ENCODE measurements at regions not wholly inside any gene's neighbourhood (a gene's known extent, or its start where the extent isn't known, plus 50 kb on each side); places are given as distances from the start of the nearest gene placed in this dataset.

- DNase-seq (no peak), ATAC-seq (ENCODE audit: low read depth) (no peak)
- Histone ChIP-seq H3K9me3 (ENCODE audit: control insufficient read depth, insufficient read depth, low read length) (peaks cover 2% of the 10 kb centered on the region; the same call in 1 of the 2 replicates), H4K91ac (ENCODE audit: insufficient read depth, low read depth, low read length) (no peak overlapping the region), H4K8ac (ENCODE audit: low read depth in 2 of 2, low read length in 2 of 2) (no peak overlapping the region), H3K18ac (ENCODE audit: low read depth, low read length) (no peak overlapping the region), H3K9me1 (ENCODE audit: insufficient read depth, low read length) (no peaks in the 10 kb centered on the region), H3K4me2 (ENCODE audit: low read depth, low read length) (no peak overlapping the region), H3K9ac (ENCODE audit: low read depth, low read length) (no peak overlapping the region), H4K5ac (ENCODE audit: low read depth, low read length) (no peak overlapping the region), H3K4me1 (ENCODE audit: control insufficient read depth, insufficient read depth, low read length) (no peaks in the 10 kb centered on the region), H3K14ac (replicated peaks; ENCODE audit: low read depth, low read length) (no peak overlapping the region), H3K27ac (ENCODE audit: insufficient read depth, low read length) (no peak overlapping the region), H4K20me1 (ENCODE audit: insufficient read depth, low read length) (no peaks in the 10 kb centered on the region), H3K36me3 (ENCODE audit: control insufficient read depth, insufficient read depth, low read length) (no peaks in the 10 kb centered on the region), H2AK5ac (ENCODE audit: low read depth, low read length) (no peak overlapping the region), H3K23ac (ENCODE audit: low read depth, low read length) (no peak overlapping the region), H2BK120ac (ENCODE audit: low read depth, low read length) (no peak overlapping the region), H3K56ac (ENCODE audit: extremely low read depth, insufficient read depth, low read length) (no peak overlapping the region), H2BK15ac (ENCODE audit: low read depth, low read length) (no peak overlapping the region), H2AFZ (replicated peaks; ENCODE audit: low read length, poor library complexity) (no peak overlapping the region), H2AK9ac (replicated peaks; ENCODE audit: low read depth, low read length, poor library complexity) (no peak overlapping the region), H3K4me3 (ENCODE audit: insufficient read depth, low read depth, low read length) (no peak overlapping the region), H3K27me3 (ENCODE audit: control insufficient read depth, insufficient read depth, low read length) (no peaks in the 10 kb centered on the region), H3K79me1 (ENCODE audit: low read depth in 1 of 2, low read length in 2 of 2) (no peaks in the 10 kb centered on the region), H2BK20ac (ENCODE audit: low read depth, low read length) (no peak overlapping the region), H3K4ac (ENCODE audit: low read depth, low read length) (no peak overlapping the region), H2BK5ac (ENCODE audit: low read depth, low read length, poor library complexity, severe bottlenecking) (no peak overlapping the region)
- CTCF ChIA-PET, result no interaction called here
- TF ChIP-seq MXI1 (IDR thresholded peaks at IDR 0.05; ENCODE audit: borderline replicate concordance, low read depth, low read length) (no peak), ELK1 (IDR thresholded peaks at IDR 0.05; ENCODE audit: borderline replicate concordance, low read depth, low read length) (no peak), CHD1 (IDR thresholded peaks at IDR 0.05; ENCODE audit: low read depth, low read length) (no peak), USF2 (IDR thresholded peaks at IDR 0.05; ENCODE audit: low read depth, low read length) (no peak), BHLHE40 (IDR thresholded peaks at IDR 0.05; ENCODE audit: low read depth, low read length) (no peak), NFE2L2 (IDR thresholded peaks at IDR 0.05; ENCODE audit: low read depth, low read length) (no peak), CEBPB (IDR thresholded peaks at IDR 0.05; ENCODE audit: low read depth, low read length) (no peak), RFX5 (IDR thresholded peaks at IDR 0.05; ENCODE audit: low read depth, low read length) (no peak), MAFK (IDR thresholded peaks at IDR 0.05; ENCODE audit: low read depth, low read length) (no peak), SMC3 (IDR thresholded peaks at IDR 0.05; ENCODE audit: low read depth, low read length) (no peak)
- POLR2A ChIA-PET (ENCODE audit: unreplicated experiment), result no interaction called here
- in situ Hi-C loops (cut with MboI; ENCODE audit: low sequenced_read_pairs), result no loop called here
- WGBS, 2 experiments (ENCODE audit: extremely low coverage in 2 of 2, insufficient read length in 1 of 2), result no CpG with 5 or more reads among the region's 1 CpG
- no TSS peak for BruUV-seq (replicated peaks)
- dilution Hi-C loops (cut with HindIII; ENCODE audit: low sequenced_read_pairs, unreplicated experiment), result no loop called here
- intact Hi-C loops (cut with micrococcal nuclease), result no loop called here
Measured at GRCh38 chr3:26989037-26989436, 366.5 kb downstream of the LRRC3B start.

Data from IMR-90 (cell line).